MV-4-11 (cell line): ENCODE measurements at regions not wholly inside any gene's neighbourhood (a gene's known extent, or its start where the extent isn't known, plus 50 kb on each side); places are given as distances from the start of the nearest gene placed in this dataset.
A peak's percentile ranks its signal among the peaks of the same experiment; 100 is the strongest.

Experiments used
- DNase-seq: peaks from one replicate; lab custom pipeline; 2025; lab: John Stamatoyannopoulos, UW

DNA sequence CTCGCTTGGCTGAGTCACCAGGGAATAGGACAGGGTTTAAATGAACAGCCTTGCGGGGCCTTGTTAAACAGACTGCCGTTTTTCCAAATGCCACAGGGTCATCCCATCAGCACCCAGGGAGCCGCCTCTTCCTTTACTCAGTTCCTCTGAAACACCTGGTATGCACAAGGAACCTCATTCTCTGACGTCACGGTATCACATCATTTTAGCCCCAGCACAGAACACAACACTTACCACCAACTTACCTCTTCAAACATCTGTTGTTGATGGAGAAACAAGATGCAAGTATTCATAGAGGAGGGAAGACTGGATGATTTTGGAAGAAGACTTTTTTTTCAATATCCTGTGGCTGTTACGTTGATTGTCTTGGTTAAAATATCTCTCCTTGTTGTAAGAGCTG lies 535.3 kb upstream of the TMEM132C start:
- peak; percentile 78 for DNase-seq

DNA sequence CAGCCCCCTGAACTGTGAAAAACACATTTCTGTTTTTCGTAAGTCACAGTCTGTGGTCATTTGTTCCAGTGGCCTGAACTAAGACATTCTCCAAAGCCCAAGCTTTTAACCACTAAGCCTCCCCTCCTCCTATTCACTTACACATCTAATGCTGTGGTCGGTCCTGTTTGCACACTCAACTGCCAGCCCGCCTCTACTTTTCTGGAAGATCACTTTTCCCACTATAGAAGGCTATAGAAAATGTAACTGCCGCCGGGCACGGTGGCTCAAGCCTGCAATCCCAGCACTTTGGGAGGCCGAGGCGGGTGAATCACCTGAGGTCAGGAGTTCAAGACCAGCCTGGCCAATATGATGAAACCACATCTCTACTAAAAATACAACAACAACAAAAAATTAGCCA lies 524.7 kb upstream of the TMEM132C start:
- DNase-seq: peak; percentile 93

- peak; percentile 31 for DNase-seq
Measured at GRCh38 chr12:127745469-127746212, 521.3 kb upstream of the TMEM132C start.

GRCh38 chr12:127749416-127749815 lies 517.6 kb upstream of the TMEM132C start:
- no peak for DNase-seq

DNA sequence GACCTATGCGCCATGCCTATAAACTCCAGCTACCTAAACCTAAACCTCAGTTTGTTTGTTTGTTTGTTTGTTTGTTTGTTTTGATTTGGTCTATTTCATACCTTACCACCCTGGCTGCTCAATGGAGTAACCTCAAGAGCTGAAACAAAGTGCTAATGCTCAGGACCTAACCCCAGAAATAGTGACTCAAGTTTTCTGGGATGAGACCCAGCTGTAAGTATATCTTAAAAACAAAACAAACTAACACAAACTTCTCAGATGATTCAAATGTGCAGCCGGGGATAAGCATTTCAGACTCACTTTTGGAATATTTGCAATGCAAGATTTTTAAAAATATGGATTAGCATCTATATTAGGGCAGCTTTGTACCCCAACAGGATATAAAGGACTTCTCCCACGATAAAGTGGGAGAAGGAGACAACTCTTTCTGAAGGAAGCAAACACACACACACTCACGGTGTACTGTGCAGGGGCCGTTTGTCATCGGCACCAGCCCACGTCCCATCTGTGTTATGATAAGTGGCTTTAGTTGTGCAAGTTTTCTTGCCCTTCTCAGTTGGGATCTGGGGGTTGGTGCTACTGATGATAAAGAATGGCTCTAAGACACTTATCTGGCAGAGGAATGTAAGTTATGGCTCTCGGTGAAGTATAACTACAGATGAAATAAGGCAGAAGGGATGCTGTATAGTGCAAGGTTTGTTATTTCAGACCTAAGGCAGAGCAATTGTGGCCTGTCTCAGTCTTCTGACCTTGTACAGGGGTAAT lies 516.7 kb upstream of the TMEM132C start:
- no peak for DNase-seq

- DNase-seq: no peak
Measured at GRCh38 chr12:127752802-127753201, 514.2 kb upstream of the TMEM132C start.

DNA sequence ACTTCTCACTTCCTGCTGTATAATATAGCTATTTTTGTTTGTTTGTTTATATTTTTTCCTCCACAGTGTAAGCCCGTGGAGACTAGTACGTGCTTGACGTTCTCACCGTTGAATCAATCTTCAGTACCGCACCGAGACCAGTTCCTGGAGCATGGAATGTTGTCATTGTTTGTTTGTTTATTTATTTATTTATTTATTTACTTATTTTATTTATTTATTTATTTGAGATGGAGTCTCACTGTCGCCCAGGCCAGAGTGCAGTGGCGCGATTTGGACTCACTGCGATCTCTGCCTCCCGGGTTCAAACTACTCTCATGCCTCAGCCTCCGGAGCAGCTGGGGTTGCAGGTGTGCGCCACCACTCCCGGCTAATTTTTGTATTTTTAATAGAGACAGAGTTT lies 506.6 kb upstream of the TMEM132C start:
- DNase-seq: no peak

- no peak for DNase-seq
Measured at GRCh38 chr12:127760996-127761395, 506.0 kb upstream of the TMEM132C start.

DNA sequence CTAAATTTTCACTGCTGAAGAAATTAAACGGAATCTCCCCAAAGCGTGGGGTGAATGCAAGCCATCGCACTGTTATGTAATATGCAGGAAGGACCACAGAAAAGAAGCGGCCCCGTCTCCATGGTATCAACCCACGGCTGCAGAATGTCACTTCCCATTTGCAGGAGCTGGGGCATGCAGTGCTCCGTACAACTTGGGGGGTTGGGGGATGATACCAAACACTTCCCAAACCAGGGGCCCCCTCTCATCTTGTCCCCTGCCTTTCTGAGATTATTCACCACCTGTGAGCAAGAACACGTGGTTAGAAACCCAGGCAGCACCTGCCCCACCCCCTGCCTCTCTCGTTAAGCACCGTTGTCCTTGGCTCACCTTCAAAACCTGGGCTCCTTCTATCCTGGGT lies 505.1 kb upstream of the TMEM132C start:
- DNase-seq: peak; percentile 82

DNA sequence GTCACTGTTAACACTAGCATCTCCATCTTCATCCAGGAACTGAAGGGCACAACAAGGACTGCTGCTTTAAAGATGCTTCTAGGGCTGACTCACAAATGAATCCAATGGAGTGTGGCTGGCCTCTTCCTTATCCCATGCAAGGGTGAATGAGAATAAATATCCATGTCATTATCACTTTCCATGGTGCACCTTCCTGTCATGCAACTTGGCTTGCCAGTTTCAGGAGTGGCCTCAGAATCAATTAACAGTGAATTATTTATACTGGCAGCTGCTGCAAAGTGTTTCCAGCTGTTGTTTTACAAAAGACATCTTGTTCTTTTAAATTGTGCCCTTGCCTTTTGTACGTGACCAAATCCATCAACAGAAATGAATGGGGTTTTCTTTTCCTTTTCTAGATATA lies 499.3 kb upstream of the TMEM132C start:
- no peak for DNase-seq

DNA sequence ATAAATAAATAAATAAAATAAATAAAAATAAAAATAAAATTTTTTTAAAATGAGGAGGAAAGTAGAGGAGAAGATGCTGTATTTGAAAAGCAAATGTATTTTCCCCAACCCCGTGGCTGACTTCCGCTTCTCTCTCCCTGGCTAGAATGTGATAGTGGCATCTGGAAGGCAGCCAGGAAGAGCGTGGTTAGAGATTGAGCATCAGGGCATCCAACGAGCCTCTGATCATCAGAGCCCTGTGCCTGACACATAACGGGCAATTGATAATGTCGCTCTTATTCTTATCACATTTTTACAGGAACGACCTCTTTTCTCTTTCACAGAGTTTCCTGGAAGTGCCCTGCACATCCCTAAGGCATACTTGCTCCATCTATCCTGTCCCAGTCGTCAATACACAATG lies 496.9 kb upstream of the TMEM132C start:
- DNase-seq: peak; percentile 79

GRCh38 chr12:127771546-127771945 lies 495.4 kb upstream of the TMEM132C start:
- no peak for DNase-seq

GRCh38 chr12:127773520-127773919 lies 493.4 kb upstream of the TMEM132C start:
- DNase-seq: peak; percentile 12

DNA sequence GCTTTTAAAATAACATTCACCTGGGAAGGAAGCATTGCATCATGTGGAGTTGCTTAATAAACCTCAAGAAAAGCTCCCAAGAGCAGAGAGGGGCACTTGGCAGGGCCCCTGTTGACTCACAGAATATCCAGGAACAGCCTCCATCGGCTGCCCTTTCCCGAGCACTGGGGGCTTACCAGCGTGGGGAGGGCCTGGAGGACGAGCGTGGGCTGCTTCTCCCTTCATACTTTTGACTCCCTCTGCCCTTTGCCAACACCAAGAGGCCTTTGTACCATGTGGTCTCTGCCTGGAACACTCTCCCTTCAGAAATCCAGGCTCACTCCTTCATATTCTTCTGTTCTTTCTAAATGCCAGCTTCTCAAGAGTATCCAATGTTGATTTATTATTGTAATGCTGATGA lies 492.1 kb upstream of the TMEM132C start:
- DNase-seq: peak; percentile 18

- DNase-seq: no peak
Measured at GRCh38 chr12:127779301-127780045, 487.5 kb upstream of the TMEM132C start.

DNA sequence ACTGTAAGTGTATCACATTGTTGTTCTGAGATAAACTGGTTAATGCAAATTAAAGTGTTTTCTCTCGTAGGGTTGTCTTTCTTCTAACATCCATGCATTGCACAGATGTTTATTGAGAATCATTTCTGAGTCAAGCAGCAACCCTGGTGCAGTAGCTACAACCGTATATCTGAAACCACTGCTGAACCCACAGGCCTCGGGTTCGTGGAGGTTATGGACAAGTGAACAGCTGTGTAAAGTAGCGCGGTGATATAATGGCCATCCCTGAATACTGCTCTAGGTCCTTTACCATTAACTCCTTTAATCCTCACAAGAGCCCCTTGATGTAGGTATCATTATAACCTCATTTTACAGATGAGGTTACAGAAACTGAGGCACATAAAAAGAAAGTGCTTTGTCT lies 486.1 kb upstream of the TMEM132C start:
- no peak for DNase-seq

- no peak for DNase-seq
Measured at GRCh38 chr12:127781336-127781735, 485.6 kb upstream of the TMEM132C start.

GRCh38 chr12:127785540-127785939 lies 481.4 kb upstream of the TMEM132C start:
- DNase-seq: no peak

- no peak for DNase-seq
Measured at GRCh38 chr12:127785986-127786590, 480.9 kb upstream of the TMEM132C start.

DNA sequence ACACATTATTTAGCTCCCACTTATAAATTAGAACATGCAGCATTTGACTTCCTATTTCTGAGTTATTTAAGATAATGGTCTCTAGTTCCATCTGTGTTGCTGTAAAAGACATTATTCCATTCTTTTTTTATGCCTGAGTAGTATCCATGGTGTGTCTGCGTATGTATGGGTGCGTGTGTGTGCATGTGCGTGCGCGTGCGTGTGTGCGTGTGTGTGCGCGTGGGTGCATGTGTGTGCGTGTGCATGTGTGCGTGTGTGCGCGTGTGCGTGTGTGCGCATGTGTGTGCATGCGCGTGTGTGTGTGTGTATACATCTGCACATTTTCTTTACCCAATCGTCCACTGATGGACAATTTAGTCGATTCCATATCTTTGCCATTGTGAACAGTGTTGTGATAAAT lies 479.4 kb upstream of the TMEM132C start:
- no peak for DNase-seq

GRCh38 chr12:127790376-127790775 lies 476.6 kb upstream of the TMEM132C start:
- DNase-seq: no peak

DNA sequence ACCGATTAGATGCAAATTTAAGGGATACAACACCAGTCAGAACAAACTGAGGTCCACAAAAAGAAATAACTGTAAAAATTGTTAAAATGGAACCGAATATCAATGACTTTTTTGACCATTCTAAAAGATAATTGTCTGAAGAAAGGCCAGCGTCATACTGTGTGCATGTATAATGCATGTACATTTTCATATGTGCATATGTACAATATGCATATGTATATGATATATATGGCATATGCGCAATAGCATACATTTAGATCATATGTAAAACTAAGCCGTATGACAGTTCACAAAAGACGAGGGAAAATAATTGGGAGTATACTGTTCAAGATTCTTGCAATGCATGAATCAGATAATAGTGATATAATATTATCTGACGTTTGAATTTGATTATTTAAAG lies 475.8 kb upstream of the TMEM132C start:
- DNase-seq: no peak
